ENCODE measurements at regions not wholly inside any gene's neighbourhood (a gene's known extent, or its start where the extent isn't known, plus 50 kb on each side); places are given as distances from the start of the nearest gene placed in this dataset.

DNA sequence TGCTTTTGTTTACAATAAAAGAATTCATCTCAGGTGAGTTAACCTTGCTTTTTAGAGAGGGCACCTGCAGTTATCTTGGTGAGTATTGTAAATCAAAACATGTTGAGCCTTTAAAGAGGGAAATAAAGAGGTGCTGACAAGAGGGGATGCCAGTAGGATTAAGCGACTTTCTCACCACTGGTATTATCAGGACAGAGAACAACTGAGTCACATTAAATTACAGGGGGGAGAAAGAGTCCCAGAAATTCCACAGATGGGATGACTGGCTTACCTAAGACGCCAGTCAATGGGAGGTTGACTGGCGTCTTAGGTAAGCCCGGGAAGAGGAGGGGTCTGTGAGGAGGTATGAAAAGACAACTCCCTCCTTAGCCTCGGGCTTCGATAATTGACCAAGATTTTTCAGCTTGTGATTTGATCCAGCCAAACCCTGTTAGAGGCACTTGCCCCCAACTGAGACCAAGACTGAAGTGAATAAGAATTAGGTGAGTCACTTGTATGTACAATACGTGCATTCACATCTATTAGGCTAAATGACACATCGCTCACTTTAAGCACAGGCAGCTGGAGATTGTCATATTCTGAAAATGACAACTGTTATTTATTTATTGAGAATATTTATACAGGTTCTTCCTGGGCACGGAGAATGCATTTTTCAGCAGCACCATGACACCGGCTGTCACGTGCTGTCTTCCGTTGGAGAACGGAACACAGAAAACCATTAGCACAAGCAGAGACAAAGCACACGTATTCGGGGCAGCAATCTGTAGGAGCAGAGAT lies 117.6 kb downstream of the SEM1 start:
- DNase-seq (ENCODE audit: low read depth) = no peak
- TF ChIP-seq, protein P1, sequence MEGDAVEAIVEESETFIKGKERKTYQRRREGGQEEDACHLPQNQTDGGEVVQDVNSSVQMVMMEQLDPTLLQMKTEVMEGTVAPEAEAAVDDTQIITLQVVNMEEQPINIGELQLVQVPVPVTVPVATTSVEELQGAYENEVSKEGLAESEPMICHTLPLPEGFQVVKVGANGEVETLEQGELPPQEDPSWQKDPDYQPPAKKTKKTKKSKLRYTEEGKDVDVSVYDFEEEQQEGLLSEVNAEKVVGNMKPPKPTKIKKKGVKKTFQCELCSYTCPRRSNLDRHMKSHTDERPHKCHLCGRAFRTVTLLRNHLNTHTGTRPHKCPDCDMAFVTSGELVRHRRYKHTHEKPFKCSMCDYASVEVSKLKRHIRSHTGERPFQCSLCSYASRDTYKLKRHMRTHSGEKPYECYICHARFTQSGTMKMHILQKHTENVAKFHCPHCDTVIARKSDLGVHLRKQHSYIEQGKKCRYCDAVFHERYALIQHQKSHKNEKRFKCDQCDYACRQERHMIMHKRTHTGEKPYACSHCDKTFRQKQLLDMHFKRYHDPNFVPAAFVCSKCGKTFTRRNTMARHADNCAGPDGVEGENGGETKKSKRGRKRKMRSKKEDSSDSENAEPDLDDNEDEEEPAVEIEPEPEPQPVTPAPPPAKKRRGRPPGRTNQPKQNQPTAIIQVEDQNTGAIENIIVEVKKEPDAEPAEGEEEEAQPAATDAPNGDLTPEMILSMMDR (conservative IDR thresholded peaks at IDR 0.05; ENCODE audit: low read length) = no peak
- H3K4me3 ChIP-seq (ENCODE audit: low read length) = no peak overlapping the region

DNA sequence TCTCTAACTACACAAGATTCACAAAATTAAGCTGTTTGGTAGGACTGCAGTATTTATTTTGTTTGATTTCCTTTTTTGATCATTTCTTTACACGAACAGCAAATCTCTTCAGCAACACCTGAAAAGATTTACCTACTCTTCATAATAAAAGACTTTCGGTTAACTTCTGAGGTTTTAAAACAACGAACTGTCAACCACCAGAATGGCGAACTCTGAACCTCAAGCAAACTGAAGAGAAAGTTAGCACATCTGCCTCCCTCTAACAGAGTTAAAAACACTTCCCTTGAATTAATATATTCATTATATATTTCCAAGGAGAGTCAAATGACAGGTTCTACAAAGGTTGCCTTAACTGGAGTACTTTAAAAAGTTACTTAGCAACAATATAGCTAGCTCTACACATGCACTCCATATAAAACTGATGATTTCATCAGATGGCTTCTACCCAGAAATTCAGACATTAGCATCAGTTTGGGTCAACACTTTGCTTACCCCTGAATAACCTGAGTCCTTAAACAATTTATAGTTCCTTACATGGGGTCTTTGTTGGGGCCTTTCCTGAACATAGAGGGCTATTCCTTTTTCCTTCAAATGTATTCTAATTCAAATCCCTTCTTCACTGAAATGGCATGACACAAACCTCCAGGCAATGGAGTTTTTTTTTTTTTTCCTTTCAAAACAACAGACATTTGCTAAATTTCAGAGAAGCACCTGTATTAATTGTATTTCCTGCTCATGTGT lies 118.3 kb downstream of the SEM1 start:
- TF ChIP-seq, protein P1 (conservative IDR thresholded peaks at IDR 0.05; ENCODE audit: low read length) = no peak
- no peak for DNase-seq (ENCODE audit: low read depth)
- no peak overlapping the region for H3K4me3 ChIP-seq (ENCODE audit: low read length)

DNA sequence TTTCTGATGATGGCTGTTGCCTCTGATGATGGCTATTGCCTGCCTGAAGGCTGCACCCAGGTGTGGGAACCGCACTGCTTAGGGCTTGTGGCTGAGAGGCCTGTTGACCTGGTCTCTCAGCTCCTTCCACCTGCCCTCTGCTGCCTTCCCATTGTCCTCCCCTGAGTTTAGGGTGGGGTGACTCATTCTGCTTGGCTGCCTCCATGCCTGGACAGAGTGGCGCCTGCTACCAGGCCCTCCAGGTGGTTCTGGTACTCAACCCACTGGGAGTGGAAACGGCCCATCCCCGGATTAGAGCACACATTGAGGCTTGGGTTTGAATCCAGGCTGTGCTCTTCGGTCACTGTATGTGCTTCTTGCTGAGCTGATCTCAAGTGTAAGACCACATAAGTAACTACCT lies 120.6 kb downstream of the SEM1 start:
- DNase-seq (ENCODE audit: low read depth) = no peak
- TF ChIP-seq, protein P1 (conservative IDR thresholded peaks at IDR 0.05; ENCODE audit: low read length) = no peak
- H3K4me3 ChIP-seq (ENCODE audit: low read length) = no peak overlapping the region

DNA sequence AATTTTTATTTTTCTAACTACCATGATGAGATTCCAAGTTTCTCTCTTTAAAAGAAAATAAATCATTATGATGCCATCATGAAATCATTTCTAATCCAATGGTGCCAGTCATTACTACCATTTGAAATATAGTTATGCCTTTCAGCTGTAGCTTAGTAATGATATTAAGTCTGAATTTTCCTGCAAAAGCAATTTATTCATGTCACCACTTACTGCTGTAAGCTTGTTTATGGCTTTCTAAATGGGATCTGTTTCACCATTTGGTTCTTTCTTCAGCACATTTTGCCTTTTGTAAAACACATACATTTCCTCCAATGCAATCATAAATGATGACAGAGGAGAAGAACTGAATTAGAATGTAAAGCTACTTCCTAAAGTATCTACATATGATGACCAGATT lies 130.5 kb downstream of the SEM1 start:
- no peak for DNase-seq (ENCODE audit: low read depth)
- H3K4me3 ChIP-seq (ENCODE audit: low read length) = no peak overlapping the region
- TF ChIP-seq, protein P1 (conservative IDR thresholded peaks at IDR 0.05; ENCODE audit: low read length) = no peak

DNA sequence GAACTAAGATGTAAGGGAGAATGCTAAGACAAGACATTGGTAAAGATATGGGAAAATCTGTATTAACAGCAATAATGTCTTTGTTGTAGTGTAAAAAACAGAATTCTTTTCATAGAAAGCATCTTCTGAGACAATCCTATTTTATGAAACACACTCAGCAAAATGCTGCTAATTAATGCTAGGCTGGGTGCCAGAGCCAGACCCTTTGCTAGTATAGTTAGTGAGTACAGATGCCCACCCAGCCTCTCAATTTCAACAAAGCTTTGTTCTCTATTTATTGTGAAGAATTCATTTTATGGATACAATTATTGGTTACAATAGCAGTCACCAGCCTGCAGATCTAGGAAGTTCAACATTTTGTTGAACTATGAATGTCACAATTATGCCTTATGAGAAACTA lies 131.0 kb downstream of the SEM1 start:
- H3K4me3 ChIP-seq (ENCODE audit: low read length) = no peak overlapping the region
- TF ChIP-seq, protein P1 (conservative IDR thresholded peaks at IDR 0.05; ENCODE audit: low read length) = no peak
- DNase-seq (ENCODE audit: low read depth) = no peak

DNA sequence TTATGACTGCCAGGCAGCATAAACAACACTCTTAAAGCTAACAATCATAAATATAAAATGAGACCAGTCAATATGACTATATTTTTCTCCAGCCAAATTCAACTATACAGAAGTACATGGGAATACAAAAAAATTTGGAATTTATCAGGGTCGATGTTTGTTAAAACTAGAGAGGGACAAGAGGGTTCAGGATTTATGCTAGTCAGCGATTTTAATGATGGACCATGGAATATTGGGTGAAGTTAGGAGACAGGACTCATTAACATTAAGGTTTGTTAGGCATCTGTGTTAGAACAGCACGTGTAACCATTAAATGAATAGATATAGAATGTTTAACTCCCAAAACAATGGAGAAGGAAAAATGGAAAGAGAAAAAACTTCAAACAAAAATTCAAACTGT lies 146.2 kb downstream of the SEM1 start:
- H3K4me3 ChIP-seq (ENCODE audit: low read length) = no peak overlapping the region
- no peak for DNase-seq (ENCODE audit: low read depth)
- TF ChIP-seq, protein P1 (conservative IDR thresholded peaks at IDR 0.05; ENCODE audit: low read length) = no peak

DNA sequence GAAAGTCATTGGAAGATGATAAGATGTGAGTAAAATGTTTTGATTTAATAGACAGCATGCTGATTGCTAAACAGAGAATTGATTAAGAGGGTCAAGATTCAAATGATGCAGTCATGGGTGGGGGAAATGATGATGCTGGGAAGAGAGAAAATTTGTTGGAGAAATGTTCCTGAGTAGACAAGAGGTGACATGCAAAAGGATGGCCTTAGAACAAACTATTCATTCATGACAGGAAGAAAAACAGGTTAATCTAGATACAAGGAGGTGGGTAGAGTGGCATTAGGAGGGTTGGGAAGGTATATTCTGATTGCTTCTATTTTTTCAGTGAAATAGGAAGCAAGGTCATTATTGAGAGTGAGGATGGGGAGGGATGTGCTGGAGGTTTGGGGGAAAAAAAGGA lies 146.7 kb downstream of the SEM1 start:
- TF ChIP-seq, protein P1 (conservative IDR thresholded peaks at IDR 0.05; ENCODE audit: low read length) = no peak
- H3K4me3 ChIP-seq (ENCODE audit: low read length) = no peak overlapping the region
- no peak for DNase-seq (ENCODE audit: low read depth)

All from AG10803 (cell line).